ENCODE measurements at regions not wholly inside any gene's neighbourhood (a gene's known extent, or its start where the extent isn't known, plus 50 kb on each side); places are given as distances from the start of the nearest gene placed in this dataset.

DNA sequence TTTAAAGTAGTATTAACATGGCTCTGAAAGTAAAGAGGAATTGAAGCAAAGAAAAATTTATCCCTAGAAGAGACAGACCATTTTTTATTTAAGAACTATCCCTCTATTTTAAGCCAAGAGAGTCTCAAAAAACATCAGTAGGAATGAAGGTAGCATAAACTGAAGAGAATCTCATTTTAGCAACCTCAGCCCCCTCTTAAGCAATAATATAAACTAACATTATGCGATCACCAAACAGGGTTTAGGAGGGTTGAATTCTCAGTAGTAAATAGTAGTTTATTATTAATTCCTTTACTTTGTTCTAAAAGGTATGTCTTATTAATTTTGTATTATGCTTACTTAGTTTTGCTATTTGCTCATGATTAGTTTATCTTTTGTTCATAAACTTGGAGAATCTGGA lies 287.4 kb downstream of the CDK5RAP2 start:
- no peak for DNase-seq (ENCODE audit: low spot score)

DNA sequence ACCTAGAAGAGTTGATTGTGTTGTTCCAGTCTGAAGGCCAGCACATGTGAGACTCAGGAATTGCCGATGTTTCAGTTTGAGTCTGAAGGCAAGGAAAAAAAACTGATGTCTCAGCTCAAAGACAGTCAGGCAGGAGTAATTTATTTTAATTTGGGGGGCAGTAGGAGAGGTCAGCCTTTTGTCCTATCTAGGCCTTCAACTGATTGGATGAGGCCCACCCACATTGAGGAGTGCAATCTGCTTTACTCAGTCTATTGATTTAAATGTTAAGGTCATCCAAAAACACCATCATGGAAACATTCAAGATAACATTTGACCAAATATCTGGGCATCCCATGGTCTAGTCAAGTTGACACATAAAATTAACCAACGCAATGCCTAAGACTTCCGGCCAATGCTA lies 288.9 kb downstream of the CDK5RAP2 start:
- no peak for DNase-seq (ENCODE audit: low spot score)

DNA sequence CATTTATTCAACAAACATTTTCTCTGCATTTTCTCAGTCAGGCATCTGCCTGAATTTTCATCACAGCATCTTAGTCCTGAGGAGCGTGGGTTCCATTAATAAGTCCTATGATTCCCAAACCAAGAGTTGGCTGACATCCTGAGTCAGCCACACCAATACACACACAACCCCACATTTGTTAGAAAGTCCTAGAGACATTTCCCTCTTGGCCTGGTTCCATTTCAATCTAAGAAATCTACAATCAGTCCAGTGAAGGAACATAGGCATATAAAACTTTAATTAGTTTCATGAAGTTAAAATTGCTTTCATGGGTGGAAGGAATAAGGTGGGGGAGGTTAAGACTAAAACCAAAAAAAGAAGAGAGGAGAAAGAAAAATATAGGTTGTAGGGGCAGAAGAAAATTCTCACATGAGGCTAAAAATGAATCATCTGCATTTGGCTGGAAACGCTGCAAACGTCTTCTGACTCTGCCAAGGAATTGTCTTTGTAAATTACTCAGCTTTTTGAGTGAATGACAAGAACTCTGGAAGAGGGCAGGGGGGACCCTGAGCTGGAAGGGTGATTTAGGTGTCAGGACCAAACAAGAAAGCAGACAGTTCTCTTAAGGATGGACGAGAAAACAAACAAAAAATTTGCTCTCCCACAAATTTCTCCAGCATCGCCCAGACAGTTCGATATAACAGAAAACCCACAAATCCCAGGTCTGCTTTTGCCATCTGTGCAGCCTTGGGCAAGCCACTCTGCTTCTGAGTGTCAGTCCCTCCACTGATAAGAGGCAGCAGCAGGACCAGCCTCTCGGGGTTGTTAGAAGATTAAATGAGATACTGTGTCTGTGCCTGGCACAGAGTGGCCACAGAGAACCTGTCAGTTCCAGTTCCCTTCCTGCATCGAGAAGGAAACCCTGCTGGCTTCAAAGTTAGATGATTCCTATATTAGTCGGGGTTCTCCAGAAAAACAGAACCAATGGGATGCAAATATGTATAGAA lies 289.7 kb downstream of the CDK5RAP2 start:
- no peak for DNase-seq (ENCODE audit: low spot score)

DNA sequence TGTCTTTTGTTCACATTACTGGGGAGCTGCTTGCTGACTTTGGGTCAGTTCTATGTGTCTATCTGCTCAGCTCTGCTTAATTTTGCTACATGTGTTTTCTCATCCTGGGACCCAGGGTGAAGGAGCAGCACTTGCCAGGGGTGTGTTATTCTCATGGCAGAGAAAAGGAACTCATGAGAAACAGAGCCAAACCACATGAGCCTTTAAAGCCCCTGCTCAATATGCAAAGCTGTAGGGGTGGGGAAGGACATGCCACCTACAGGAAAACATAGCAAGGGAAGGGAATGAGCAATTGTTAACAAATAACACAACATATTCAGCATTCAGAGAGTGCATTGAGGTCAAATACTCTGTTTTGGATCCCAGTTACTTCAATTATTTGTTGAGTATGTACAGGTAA lies 290.9 kb downstream of the CDK5RAP2 start:
- no peak for DNase-seq (ENCODE audit: low spot score)

DNA sequence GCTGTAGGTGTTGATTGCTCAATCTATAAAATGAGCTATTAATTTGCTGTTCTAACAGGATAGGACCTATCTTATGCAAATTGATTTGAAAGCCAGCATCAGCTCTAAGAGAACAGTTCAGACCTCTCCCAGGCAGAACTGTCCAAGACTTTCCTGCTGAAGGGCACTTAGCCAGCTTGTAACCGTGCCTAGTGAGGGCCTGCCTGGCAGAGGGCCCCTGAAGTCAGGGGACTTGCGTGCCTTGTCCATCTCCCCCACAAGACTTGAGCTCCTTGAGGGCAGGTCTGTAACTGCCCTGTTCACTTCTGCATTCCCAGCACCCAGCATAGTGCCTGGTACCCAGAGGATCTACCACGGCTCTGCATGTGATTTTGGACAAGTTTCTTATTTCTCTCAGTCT lies 293.4 kb downstream of the CDK5RAP2 start:
- no peak for DNase-seq (ENCODE audit: low spot score)

DNA sequence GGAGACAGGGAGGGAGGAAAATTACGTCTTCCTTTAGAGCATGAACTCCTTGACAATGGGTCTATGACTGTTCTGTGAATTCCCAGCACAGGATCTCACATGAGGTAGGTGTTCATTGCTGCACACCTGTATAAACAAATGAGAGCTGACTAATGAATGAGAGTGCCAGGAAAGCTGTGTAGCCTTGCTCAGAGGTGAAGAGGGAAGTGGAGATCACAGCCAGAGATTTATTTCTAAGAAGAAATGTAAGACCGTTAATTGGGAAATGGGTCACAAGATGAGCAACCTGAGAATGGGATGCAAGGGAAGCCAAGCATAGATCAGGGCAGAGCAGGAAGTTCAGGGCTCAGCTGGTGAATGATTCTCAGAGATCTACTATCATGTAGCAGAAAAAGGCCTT lies 295.1 kb downstream of the CDK5RAP2 start:
- DNase-seq (ENCODE audit: low spot score) = no peak

DNA sequence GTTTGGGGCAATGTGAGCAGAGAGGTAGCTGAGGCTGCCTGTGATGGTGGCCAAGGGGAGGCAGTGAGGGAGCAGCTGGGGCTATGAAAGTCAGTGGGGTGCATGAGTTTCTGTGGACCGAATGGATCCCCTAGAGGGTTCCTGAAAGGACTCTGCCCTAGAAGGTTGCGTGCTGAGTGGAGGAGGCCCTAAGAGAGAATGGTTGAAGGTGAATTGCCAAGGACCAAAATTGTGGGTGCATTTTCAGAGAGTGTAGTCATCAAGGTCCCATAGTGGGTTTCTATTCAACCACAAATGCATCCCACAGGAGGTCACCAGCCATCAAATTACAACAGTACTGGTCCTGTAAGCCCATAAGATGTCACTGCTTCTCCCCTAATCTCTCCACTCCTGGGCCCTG lies 298.3 kb downstream of the CDK5RAP2 start:
- DNase-seq (ENCODE audit: low spot score) = no peak

DNA sequence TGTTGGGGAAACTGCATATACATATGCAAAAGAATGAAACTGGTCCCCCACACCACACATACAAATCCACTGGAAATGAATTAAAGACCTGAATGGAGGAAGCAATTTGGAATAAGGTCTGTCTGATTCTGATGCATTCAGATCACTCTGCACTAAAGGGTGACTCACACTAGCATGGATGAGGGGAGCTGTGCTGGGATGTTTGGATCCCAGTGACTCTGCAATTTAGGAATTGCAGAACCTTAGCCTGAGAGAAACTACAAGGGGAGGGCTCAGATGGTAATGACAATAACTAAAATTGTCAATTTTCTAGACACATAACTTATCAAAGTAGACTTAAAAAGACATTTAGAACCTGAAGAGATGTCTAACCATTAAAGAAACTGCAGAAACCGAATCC lies 312.0 kb downstream of the CDK5RAP2 start:
- DNase-seq (ENCODE audit: low spot score) = no peak

DNA sequence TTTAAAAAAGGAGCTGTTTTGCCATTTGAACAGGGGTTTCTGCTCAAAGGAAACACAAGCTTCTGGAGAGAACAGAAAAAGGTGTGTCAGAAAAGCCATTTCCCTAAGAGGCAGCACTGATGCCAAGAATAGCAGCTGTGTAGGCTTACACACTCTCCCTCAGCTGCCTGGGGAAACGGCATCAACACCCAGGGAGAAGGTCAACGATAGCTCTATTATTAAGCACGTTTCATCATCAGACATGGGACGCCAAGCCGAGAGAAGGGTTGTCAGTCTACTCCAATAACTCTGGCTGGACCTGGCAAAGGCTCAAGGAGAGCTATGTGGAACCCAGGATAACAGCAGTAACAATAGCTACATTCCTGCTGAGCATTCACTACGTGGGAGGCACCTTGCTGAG lies 314.2 kb downstream of the CDK5RAP2 start:
- DNase-seq (ENCODE audit: low spot score) = no peak

DNA sequence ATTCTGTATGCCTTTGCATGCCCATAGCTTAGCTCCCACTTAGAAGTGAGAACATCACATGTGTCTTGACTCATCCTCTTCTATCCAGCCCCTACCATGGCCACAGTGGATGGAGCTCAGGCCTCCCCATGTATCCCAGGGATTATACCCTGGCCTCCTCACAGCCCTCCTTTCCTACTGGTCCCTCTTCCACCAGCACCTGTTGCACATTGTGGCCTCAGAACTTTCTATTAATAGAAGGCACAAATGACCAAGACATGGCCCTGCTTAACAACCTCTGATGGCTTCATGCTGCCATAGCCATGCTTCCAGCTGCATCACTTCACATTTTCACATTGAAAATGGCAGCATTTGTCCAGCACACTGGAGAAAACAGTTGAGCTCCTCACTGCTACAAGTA lies 315.4 kb downstream of the CDK5RAP2 start:
- no peak for DNase-seq (ENCODE audit: low spot score)

DNA sequence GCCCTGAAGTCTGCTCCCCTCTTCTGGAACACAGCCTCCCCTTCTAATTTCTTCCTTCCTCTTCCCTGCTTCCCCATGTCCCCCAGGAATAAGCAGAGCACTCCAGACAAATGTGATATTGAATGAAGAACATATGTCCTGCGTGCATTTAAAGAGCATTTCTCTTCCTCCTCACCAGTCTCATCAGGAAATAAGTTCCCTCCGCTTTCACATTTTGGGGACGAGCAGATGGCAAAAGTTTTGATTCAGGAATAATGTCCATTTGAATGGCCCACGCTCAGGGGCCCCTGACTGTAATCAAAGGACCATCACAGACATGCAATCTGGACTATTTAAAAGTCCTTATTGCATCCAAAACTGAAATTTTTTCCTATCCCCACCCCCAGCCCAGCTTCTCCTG lies 316.1 kb downstream of the CDK5RAP2 start:
- no peak for DNase-seq (ENCODE audit: low spot score)

DNA sequence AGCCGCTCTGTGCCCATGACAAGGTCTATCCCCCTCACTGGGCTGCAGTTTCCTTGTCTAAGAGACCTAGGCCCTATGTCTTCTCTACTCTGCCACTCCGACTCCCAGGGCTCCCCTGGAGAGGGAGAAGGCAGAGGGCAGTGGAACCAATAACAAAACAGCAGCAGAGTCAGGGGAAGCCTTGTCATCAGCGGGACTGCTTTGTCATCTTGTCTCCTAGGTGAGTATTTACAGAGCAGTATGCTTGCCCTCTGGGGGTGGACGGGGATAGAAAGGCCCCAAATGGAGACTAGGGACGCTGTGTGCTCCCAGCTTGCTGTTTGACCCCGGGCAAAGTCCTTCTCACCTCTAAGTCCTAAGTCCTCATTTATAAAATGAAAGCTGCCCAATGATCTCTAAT lies 318.5 kb downstream of the CDK5RAP2 start:
- no peak for DNase-seq (ENCODE audit: low spot score)

DNA sequence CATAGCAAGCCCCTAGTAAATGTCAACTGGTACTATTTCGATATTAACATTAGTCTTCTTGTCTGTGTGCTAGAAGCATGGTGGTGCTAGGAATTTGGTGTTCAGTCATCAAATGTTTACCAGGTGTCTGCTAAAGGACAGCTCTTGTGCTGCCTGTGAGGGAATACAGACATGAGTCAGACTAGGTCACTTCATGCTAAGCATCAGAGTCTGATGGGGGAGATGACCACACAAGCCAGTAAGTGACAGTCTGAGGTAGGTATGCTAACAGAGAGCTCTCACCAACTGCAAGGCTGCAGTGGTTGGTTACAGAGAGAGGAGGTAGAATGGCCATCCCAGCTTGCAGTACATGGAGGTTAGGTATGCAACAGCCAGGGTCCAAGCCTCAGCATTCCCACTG lies 320.9 kb downstream of the CDK5RAP2 start:
- DNase-seq (ENCODE audit: low spot score) = no peak

DNA sequence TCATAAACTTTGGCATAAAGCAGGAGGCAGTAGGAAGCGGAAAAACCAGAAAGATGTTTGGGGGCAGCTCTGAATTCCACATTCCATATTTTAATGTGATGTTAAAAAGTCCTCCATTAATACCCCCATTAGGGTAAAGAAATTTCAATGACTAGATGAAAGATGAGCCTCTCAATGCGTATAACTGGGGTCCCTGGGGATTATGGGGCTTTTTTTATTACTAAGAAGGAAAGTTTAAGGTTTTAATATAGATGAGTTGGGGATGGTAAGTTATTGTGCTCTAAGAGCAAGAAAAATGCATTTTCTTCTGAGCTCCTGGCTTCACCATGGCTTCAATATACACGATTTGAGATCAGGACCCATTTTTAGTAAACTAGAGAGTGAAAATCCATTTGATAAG lies 321.9 kb downstream of the CDK5RAP2 start:
- no peak for DNase-seq (ENCODE audit: low spot score)

DNA sequence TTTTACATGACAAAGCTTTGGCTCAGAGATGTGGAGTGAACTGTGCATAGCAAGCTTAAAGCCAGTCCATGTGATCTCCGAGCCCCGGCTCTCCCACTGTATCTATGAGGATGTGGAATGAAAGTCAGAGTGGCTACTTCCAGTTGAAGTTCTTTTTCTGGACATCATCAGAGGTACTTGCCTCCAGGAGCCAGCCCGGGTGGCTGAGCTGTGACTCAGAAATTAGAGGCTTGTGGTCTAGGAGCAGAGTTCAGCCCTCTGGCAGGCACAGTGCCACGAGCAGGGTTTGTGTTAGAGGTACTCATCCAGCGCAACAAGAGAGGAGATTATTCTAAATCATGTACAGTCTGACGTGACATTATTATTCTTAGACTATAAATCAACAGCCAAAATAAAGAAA lies 322.5 kb downstream of the CDK5RAP2 start:
- no peak for DNase-seq (ENCODE audit: low spot score)

DNA sequence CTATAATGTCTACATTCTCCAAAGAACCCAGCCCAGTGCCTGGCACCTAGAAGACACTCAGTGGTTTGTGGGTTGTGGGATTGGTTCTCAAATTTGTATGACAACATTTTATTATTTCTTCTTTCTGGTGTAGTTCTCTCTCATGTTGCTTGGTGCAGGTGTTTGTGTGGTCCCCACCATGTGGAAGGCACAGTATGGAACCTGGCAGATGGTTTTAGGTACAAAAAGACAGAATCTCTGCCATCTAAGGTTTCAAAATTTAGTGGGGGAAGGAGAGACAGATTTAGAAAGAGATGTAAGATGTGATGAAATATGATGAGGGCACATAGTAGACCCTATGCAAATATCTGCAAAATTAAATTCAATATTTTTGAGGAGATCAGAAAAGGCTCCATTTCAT lies 323.8 kb downstream of the CDK5RAP2 start:
- no peak for DNase-seq (ENCODE audit: low spot score)

DNA sequence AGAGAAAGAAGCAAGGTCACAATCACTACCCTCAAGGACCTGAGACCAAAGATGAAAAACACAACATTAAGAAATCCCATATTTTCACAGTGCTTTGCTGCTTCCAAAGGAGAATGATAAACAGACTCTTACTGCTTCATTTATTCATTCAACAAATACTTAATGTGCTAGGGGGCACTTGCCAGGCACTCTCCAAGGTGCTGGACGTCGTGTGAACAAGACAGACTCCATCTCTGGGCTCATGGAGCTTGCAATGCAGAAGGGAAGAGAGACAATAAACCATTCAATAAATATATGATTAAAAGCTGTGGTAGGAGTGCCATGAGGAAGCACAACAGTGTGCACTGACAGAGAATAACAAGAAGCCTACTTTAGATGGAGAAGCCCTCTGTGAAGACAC lies 327.7 kb downstream of the CDK5RAP2 start:
- no peak for DNase-seq (ENCODE audit: low spot score)

DNA sequence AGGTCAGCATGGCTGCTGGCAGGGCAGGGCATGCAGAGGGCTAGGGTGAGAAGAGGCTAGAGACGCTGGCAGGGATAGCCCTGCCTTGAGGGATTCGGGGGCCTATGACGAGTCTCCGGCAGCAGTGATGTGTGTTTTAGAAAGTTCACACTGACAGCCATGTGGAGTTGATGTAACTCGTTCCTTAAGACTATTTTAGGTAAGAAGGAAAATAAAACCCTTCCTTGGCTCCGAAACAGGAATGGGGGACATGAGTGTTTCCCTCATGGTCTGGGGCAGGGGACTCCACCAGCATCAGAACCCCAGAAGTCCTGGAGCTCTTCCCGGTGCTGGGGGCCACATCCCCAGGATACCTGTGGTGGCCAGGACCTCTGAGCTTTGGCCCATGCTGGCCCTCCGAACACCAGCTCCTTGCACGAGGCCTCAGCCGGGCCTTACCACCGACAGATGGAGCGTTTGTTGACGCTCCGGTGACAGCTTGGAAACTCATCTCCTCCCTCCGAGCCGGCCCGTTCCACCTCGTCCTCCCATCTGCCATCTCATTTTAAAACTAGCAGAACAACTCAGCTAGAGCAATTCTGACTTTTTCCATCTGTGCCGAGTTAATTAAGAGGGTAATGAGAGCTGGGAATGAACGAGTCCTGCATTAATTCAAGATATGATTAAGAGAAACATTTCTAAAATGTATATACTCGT lies 337.7 kb downstream of the CDK5RAP2 start:
- no peak for DNase-seq (ENCODE audit: low spot score)

DNA sequence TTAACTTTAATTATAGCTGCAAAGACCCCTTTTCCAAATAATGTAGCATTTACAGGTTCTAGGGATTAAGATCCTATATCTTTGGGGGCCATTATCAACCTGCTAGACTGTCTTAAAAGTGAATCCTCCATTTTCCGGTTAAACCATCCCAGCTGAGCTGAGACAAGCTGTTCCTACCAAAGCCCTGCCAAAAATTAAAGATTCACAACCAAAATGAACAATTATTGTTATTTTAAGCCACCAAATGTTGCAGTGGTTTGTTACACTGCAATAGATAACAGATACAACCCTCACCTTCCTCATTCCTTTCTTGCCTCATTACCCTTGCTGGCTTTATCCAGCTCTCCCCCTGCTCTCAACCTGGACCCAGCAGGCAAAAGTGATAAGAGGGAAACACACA lies 343.4 kb downstream of the CDK5RAP2 start:
- no peak for DNase-seq (ENCODE audit: low spot score)

DNA sequence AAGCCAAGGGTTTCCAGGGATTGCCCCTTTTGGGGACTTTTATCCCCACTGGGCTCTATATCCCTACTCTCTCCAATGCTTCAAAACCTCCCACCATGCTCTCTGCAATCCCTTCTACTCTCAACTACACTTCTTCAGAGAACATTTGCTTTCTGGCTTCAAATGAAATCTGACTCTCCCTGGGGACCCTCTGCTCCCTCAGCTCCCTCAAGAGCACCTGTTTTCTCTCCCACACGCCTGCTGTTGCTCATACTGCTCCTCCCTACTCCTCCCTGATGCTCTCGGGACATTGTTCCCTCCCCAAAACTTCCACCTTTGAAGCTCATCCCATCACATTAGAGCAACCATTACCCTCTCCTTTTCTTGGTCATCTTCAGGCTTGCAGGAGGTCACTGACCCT lies 344.9 kb downstream of the CDK5RAP2 start:
- no peak for DNase-seq (ENCODE audit: low spot score)

DNA sequence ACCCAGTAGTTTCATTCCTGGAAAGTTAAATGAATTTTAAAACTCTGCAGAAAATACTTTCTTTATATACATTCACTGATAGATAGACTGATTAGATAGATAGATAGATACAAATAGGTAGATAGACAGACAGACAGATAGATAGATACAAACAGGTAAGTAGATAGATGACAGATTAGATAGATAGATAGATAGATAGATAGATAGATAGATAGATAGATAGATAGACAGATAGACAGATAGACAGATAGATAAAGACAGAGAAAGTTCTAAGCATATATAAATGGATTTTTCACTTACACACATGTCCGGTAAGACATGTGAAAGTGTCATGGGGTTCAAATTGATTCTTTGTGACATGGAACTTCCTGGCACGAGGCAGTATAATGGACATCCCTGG lies 349.7 kb downstream of the CDK5RAP2 start:
- no peak for DNase-seq (ENCODE audit: low spot score)

DNA sequence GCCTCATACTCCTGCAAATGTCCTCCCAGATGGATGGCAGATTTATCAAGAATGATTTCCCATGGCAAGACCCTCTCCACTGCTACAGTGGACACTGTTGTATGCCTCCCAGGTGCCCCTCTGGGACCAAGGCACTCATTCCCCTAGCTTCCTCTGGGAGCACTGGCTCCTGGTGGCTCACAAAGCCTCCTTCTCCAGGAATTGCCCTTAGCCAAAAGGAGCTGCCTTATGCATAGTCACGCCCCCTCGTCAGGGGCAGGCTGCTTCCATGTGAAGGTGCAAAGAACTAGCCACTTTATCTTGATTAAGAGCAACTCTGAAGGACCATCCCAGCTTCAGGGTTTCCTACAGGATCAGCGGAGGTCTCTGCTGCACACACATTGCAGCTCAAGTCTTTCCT lies 358.1 kb downstream of the CDK5RAP2 start:
- no peak for DNase-seq (ENCODE audit: low spot score)

DNA sequence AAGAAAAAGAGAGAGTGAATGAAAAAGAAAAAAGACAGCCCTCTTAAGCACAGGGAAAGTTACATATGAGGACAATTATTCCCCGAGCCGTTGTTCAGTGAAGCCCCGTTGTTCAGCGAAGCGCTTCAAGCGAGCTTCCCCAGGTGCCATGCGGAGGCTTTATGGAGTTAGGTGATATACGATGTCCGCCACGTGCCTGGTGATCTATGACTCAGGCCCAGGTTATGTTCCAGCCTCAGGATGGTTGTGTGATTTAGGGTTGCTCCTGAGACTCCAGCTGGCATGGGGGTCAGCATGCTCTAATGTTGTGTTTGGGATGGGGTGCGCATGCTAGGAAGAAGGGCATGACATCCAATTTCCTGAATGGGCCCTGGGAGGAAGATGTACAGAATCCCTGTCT lies 365.6 kb downstream of the CDK5RAP2 start:
- DNase-seq (ENCODE audit: low spot score) = no peak

DNA sequence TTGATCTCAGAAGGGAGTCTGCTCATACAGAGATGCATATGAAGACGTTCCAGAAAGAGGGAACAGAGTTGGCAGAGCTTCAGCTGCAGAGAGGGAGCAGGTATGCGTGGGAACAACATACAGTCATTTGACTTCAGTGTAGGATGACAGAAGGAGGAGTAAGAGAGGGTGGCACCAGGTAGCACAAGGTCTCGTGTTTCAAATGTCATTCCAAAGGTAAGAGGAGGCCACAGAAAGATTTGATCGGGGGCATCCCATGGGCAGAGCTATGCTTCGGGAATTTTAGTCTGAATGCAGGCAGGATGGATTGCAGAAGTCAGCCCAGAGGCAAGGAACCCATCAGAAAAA lies 367.1 kb downstream of the CDK5RAP2 start:
- no peak for DNase-seq (ENCODE audit: low spot score)

Data from hematopoietic multipotent progenitor cell treated with erythropoietin and hydrocortisone succinate and interleukin-3 and kit ligand, for 15 days (in vitro differentiated cells).